ENCODE measurements at regions not wholly inside any gene's neighbourhood (a gene's known extent, or its start where the extent isn't known, plus 50 kb on each side); places are given as distances from the start of the nearest gene placed in this dataset.
A peak's percentile ranks its signal among the peaks of the same experiment; 100 is the strongest.

DNA sequence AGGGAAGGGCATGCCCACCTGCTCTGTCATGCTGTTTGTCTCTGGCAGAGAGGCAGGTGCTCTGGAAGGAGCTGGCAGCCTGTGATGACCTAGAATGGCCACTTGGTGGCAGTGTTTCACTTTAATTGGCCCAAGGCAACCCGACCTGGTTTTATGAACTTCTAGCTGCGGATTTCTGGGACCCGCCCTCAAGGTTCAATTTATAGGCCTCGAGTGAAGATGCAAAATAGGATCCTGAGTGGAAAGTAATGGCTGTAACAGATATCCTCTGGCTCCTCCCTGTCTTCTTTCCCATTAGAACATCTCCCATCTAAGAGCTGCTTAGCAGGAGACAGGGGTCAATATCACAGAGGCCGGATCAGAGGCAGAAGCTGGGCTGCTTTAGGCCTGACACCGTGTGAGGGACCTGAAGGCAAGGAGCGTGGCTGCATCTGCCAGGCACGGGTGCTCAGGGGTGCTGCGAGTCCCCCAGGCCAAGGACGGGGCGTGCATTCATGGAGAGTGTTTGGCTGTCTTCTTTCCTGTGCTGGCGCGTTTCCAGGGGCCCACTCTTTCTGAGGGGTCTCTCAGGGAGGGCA is 56.7 kb upstream of the SLC28A3 start:
- Histone ChIP-seq H3K9ac (ENCODE audit: low read depth, low read length) (no peak overlapping the region), H3K18ac (ENCODE audit: low read depth, low read length) (no peak overlapping the region), H2BK120ac (ENCODE audit: low read depth, low read length) (no peak overlapping the region), H3K4me2 (ENCODE audit: low read depth, low read length) (no peak overlapping the region), H3K4me1 (ENCODE audit: control insufficient read depth, insufficient read depth, low read length) (no peaks in the 10 kb centered on the region), H3K9me1 (ENCODE audit: insufficient read depth, low read length) (no peaks in the 10 kb centered on the region), H4K20me1 (ENCODE audit: insufficient read depth, low read length) (no peaks in the 10 kb centered on the region), H4K91ac (ENCODE audit: insufficient read depth, low read depth, low read length) (no peak overlapping the region), H2AK9ac (replicated peaks; ENCODE audit: low read depth, low read length, poor library complexity) (no peak overlapping the region), H2AFZ (replicated peaks; ENCODE audit: low read length, poor library complexity) (peak overlapping the region; percentile 9), H3K36me3 (ENCODE audit: control insufficient read depth, insufficient read depth, low read length) (no peaks in the 10 kb centered on the region), H3K79me1 (ENCODE audit: low read depth in 1 of 2, low read length in 2 of 2) (no peaks in the 10 kb centered on the region), H3K56ac (ENCODE audit: extremely low read depth, insufficient read depth, low read length) (no peak overlapping the region), H2BK5ac (ENCODE audit: low read depth, low read length, poor library complexity, severe bottlenecking) (no peak overlapping the region), H3K27ac (ENCODE audit: insufficient read depth, low read length) (no peak overlapping the region), H4K8ac (ENCODE audit: low read depth in 2 of 2, low read length in 2 of 2) (no peak overlapping the region), H3K9me3 (ENCODE audit: control insufficient read depth, insufficient read depth, low read length) (peaks cover 3% of the 10 kb centered on the region; the same call in 1 of the 2 replicates), H3K27me3 (ENCODE audit: control insufficient read depth, insufficient read depth, low read length) (peaks cover 3% of the 10 kb centered on the region; the same call in 1 of the 2 replicates), H3K14ac (replicated peaks; ENCODE audit: low read depth, low read length) (no peak overlapping the region), H3K23ac (ENCODE audit: low read depth, low read length) (no peak overlapping the region), H4K5ac (ENCODE audit: low read depth, low read length) (no peak overlapping the region), H3K4ac (ENCODE audit: low read depth, low read length) (no peak overlapping the region), H2BK20ac (ENCODE audit: low read depth, low read length) (no peak overlapping the region), H2AK5ac (ENCODE audit: low read depth, low read length) (no peak overlapping the region), H3K4me3 (ENCODE audit: insufficient read depth, low read depth, low read length) (no peak overlapping the region), H2BK15ac (ENCODE audit: low read depth, low read length) (no peak overlapping the region)
- ChIA-PET CTCF (interaction anchor here (0.5 to 2.1 kb wide), 17 partner anchors 9 to 1291 kb away, joined by 3 to 13 read pairs (median 3); no protein-coding TSS in a partner anchor), POLR2A (ENCODE audit: unreplicated experiment) (interaction anchor here (1.0 kb wide), 1 partner anchor 1213 kb away, joined by 5 read pairs; no protein-coding TSS in a partner anchor)
- no TSS peak for BruUV-seq (replicated peaks)
- in situ Hi-C loops (cut with MboI; ENCODE audit: low sequenced_read_pairs) (loop anchor here (5.0 to 10.0 kb wide), 2 partner anchors 1210 to 1388 kb away; no protein-coding TSS in a partner anchor), dilution Hi-C loops (cut with HindIII; ENCODE audit: low sequenced_read_pairs, unreplicated experiment) (no loop called here), intact Hi-C loops (cut with micrococcal nuclease) (loop anchor here (1.0 to 5.0 kb wide), 4 partner anchors 385 to 1500 kb away; no protein-coding TSS in a partner anchor)
- peak; percentile 63 for DNase-seq
- WGBS, 2 experiments (ENCODE audit: extremely low coverage in 2 of 2, insufficient read length in 1 of 2): 53% methylated on average over 3 of the region's 13 CpGs; no CpG with 5 or more reads in 1 of the 2 experiments
- TF ChIP-seq RAD21 (IDR thresholded peaks at IDR 0.05; ENCODE audit: low read length) (peak; percentile 89), POLR2A (IDR thresholded peaks at IDR 0.05; ENCODE audit: low read depth, low read length) (0 out of 2 replicates have a peak, but pooled peaks have one; percentile 31), SMC3 (IDR thresholded peaks at IDR 0.05; ENCODE audit: low read depth, low read length) (peak; percentile 75), BHLHE40 (IDR thresholded peaks at IDR 0.05; ENCODE audit: low read depth, low read length) (no peak), CTCF (conservative IDR thresholded peaks at IDR 0.05; ENCODE audit: low read depth, low read length) (peak; percentile 87)
- ATAC-seq (ENCODE audit: low read depth): peak; percentile 93

All from IMR-90 (cell line).